ENCODE measurements at regions not wholly inside any gene's neighbourhood (a gene's known extent, or its start where the extent isn't known, plus 50 kb on each side); places are given as distances from the start of the nearest gene placed in this dataset.

DNA sequence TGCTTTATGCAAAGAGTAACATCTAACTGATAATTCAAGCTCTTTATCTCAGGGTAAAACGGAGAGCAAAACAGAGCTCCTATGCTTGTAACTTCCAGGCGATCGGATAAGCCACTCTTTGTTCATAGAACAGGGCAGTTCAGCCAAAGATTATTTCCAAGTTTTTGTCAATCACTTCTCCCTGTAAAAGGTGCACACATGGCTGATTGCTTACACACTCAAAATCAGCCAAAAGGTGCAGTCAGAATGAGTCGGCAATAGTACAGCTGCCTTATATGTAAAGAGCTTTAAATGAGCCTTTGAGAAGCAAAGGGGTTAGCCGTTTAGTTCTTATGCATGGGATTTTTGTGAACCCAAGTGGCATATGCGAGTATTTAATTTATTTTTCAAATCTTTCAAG is 449.6 kb upstream of the POU3F2 start:
- TF ChIP-seq CTCF (IDR thresholded peaks at IDR 0.05; ENCODE audit: insufficient read depth, low read depth, low read length) (no peak), EZH2 (IDR thresholded peaks at IDR 0.05; ENCODE audit: insufficient read depth, low read length) (no peak)
